ENCODE measurements at regions not wholly inside any gene's neighbourhood (a gene's known extent, or its start where the extent isn't known, plus 50 kb on each side); places are given as distances from the start of the nearest gene placed in this dataset.

DNA sequence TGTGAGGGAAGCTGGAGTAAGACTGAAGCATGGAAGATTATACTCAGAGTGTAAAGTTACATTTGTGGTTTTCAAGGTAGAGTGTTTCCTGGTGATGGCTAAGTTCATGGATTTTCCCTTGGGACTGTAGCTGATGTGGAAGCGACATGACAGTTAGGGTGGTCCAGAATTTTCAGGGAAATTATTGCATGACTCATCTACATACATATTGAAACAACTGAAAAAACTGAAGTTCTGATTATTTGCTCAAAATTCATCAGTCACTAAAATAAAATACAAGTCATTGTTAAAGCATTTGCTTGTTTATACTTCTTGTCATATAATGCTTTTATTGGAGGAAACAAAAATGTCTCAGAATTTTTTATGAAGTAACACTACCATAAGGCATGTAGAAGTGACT is 700.0 kb downstream of the RFPL4B start:
- 47% methylated on average over 1 of the region's 1 CpG; no CpG with 5 or more reads in 1 of the 2 donors for WGBS, 2 donors
- Histone ChIP-seq H3K36me3 (no peaks in the 10 kb centered on the region), H3K9me3 (no peaks in the 10 kb centered on the region), H3K27me3 (no peaks in the 10 kb centered on the region), H3K27ac (no peak overlapping the region), H3K4me1 (no peaks in the 10 kb centered on the region), H3K4me3 (no peak overlapping the region)
- TF ChIP-seq POLR2AphosphoS5 (IDR thresholded peaks at IDR 0.05) (no peak), EP300 (IDR thresholded peaks at IDR 0.05) (no peak), POLR2A (IDR thresholded peaks at IDR 0.05) (no peak)
- TF ChIP-seq, protein P1, sequence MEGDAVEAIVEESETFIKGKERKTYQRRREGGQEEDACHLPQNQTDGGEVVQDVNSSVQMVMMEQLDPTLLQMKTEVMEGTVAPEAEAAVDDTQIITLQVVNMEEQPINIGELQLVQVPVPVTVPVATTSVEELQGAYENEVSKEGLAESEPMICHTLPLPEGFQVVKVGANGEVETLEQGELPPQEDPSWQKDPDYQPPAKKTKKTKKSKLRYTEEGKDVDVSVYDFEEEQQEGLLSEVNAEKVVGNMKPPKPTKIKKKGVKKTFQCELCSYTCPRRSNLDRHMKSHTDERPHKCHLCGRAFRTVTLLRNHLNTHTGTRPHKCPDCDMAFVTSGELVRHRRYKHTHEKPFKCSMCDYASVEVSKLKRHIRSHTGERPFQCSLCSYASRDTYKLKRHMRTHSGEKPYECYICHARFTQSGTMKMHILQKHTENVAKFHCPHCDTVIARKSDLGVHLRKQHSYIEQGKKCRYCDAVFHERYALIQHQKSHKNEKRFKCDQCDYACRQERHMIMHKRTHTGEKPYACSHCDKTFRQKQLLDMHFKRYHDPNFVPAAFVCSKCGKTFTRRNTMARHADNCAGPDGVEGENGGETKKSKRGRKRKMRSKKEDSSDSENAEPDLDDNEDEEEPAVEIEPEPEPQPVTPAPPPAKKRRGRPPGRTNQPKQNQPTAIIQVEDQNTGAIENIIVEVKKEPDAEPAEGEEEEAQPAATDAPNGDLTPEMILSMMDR (IDR thresholded peaks at IDR 0.05), result no peak
- DNase-seq (no peak), ATAC-seq (ENCODE audit: low FRiP score in 2 of 2) (no peak)

DNA sequence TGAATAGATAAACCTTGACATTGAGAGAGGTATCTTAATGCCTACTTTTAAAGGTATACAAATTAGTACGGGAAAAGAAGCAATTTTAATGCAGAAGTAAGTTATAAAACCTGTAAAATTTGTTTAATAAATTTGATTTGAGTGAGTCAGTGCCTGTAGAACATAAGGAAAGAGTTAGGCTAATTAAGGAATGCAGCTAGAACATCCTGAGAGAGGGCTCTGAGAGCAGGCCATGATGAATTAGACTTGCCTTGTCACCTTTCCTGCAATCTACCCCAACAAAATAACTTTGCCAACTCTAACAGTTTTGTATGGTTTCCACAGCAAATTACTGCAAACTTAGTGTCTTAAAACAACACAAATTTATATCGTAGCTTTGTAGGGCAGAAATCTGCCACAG is 700.8 kb downstream of the RFPL4B start:
- DNase-seq (no peak), ATAC-seq (ENCODE audit: low FRiP score in 2 of 2) (no peak)
- Histone ChIP-seq H3K36me3 (no peaks in the 10 kb centered on the region), H3K27me3 (no peaks in the 10 kb centered on the region), H3K27ac (no peak overlapping the region), H3K9me3 (no peaks in the 10 kb centered on the region), H3K4me3 (no peak overlapping the region), H3K4me1 (no peaks in the 10 kb centered on the region)
- WGBS, 2 donors, result 86 to 88% methylated on average over 2 of the region's 2 CpGs
- TF ChIP-seq, protein P1 (IDR thresholded peaks at IDR 0.05), result no peak
- no peak for TF ChIP-seq POLR2AphosphoS5 (IDR thresholded peaks at IDR 0.05)
- no peak for TF ChIP-seq EP300 (IDR thresholded peaks at IDR 0.05)
- TF ChIP-seq POLR2A (IDR thresholded peaks at IDR 0.05), result no peak

GRCh38 chr6:113048741-113049140 is 701.6 kb downstream of the RFPL4B start:
- Histone ChIP-seq H3K27me3 (no peaks in the 10 kb centered on the region), H3K27ac (no peak overlapping the region), H3K9me3 (no peaks in the 10 kb centered on the region), H3K36me3 (no peaks in the 10 kb centered on the region), H3K4me1 (no peaks in the 10 kb centered on the region), H3K4me3 (no peak overlapping the region)
- 75 to 87% methylated on average over 3 of the region's 3 CpGs for WGBS, 2 donors
- ATAC-seq (ENCODE audit: low FRiP score in 2 of 2), result no peak
- no peak for TF ChIP-seq EP300 (IDR thresholded peaks at IDR 0.05)
- TF ChIP-seq, protein P1 (IDR thresholded peaks at IDR 0.05), result no peak
- TF ChIP-seq POLR2A (IDR thresholded peaks at IDR 0.05), result no peak
- no peak for TF ChIP-seq POLR2AphosphoS5 (IDR thresholded peaks at IDR 0.05)
- no peak for DNase-seq

DNA sequence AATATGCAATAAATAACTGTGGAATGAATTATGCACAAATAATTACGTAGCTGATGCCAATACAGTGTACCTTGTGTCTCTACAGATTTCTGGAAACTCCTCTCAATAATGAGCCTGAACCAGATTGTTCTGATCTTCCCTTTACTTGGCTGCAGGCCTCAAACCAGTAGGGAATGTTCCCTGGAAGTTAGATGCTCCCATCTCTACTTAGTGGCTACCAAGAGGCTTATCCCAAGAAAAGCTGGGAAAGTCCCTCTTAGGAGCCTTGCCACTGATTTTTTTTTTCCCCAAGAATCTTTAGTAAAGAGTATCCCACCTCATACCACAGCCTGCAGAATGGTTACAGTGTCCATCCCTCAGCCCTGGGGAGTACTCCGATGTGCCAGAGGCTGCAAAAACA is 702.1 kb downstream of the RFPL4B start:
- no peak overlapping the region for H3K4me3 ChIP-seq
- no peaks in the 10 kb centered on the region for H3K4me1 ChIP-seq
- H3K27ac ChIP-seq, result no peak overlapping the region
- H3K9me3 ChIP-seq, result no peaks in the 10 kb centered on the region
- H3K36me3 ChIP-seq, result no peaks in the 10 kb centered on the region
- no peaks in the 10 kb centered on the region for H3K27me3 ChIP-seq
- WGBS, 2 donors, result 93 to 96% methylated on average over 2 of the region's 2 CpGs
- DNase-seq (no peak), ATAC-seq (ENCODE audit: low FRiP score in 2 of 2) (no peak)
- TF ChIP-seq POLR2A (IDR thresholded peaks at IDR 0.05), result no peak
- no peak for TF ChIP-seq EP300 (IDR thresholded peaks at IDR 0.05)
- TF ChIP-seq, protein P1 (IDR thresholded peaks at IDR 0.05), result no peak
- TF ChIP-seq POLR2AphosphoS5 (IDR thresholded peaks at IDR 0.05), result no peak

- Histone ChIP-seq H3K4me3 (no peak overlapping the region), H3K27me3 (no peaks in the 10 kb centered on the region), H3K9me3 (no peaks in the 10 kb centered on the region), H3K4me1 (no peaks in the 10 kb centered on the region), H3K27ac (no peak overlapping the region), H3K36me3 (no peaks in the 10 kb centered on the region)
- no peak for ATAC-seq (ENCODE audit: low FRiP score in 2 of 2)
- WGBS, 2 donors, result 45 to 47% methylated on average over 6 of the region's 6 CpGs
- no peak for DNase-seq
- TF ChIP-seq POLR2A (IDR thresholded peaks at IDR 0.05) (no peak), POLR2AphosphoS5 (IDR thresholded peaks at IDR 0.05) (no peak), EP300 (IDR thresholded peaks at IDR 0.05) (no peak)
- TF ChIP-seq, protein P1 (IDR thresholded peaks at IDR 0.05), result no peak
Observed at GRCh38 chr6:113050010-113050858, 703.1 kb downstream of the RFPL4B start.
